ENCODE measurements at regions not wholly inside any gene's neighbourhood (a gene's known extent, or its start where the extent isn't known, plus 50 kb on each side); places are given as distances from the start of the nearest gene placed in this dataset.

- no peak overlapping the region for H3K4me3 ChIP-seq (ENCODE audit: low read length)
- TF ChIP-seq CTCF (conservative IDR thresholded peaks at IDR 0.05; ENCODE audit: low read depth, low read length): no peak
- DNase-seq (ENCODE audit: low read depth): no peak
Observed at GRCh38 chr7:17152721-17153120, 145.7 kb upstream of the AHR start.

GRCh38 chr7:17153536-17153935, 144.9 kb upstream of the AHR start:
- no peak for DNase-seq (ENCODE audit: low read depth)
- TF ChIP-seq CTCF (conservative IDR thresholded peaks at IDR 0.05; ENCODE audit: low read depth, low read length): no peak
- no peak overlapping the region for H3K4me3 ChIP-seq (ENCODE audit: low read length)

- DNase-seq (ENCODE audit: low read depth): no peak
- TF ChIP-seq CTCF (conservative IDR thresholded peaks at IDR 0.05; ENCODE audit: low read depth, low read length): no peak
- H3K4me3 ChIP-seq (ENCODE audit: low read length): no peak overlapping the region
Observed at GRCh38 chr7:17155529-17155928, 142.9 kb upstream of the AHR start.

- no peak overlapping the region for H3K4me3 ChIP-seq (ENCODE audit: low read length)
- no peak for TF ChIP-seq CTCF (conservative IDR thresholded peaks at IDR 0.05; ENCODE audit: low read depth, low read length)
- DNase-seq (ENCODE audit: low read depth): no peak
Observed at GRCh38 chr7:17158261-17158660, 140.2 kb upstream of the AHR start.

GRCh38 chr7:17159500-17160037, 138.9 kb upstream of the AHR start:
- no peak for DNase-seq (ENCODE audit: low read depth)
- no peak overlapping the region for H3K4me3 ChIP-seq (ENCODE audit: low read length)
- no peak for TF ChIP-seq CTCF (conservative IDR thresholded peaks at IDR 0.05; ENCODE audit: low read depth, low read length)

- H3K4me3 ChIP-seq (ENCODE audit: low read length): no peak overlapping the region
- no peak for DNase-seq (ENCODE audit: low read depth)
- TF ChIP-seq CTCF (conservative IDR thresholded peaks at IDR 0.05; ENCODE audit: low read depth, low read length): no peak
Observed at GRCh38 chr7:17166824-17167379, 131.6 kb upstream of the AHR start.

GRCh38 chr7:17168416-17168815, 130.0 kb upstream of the AHR start:
- no peak for TF ChIP-seq CTCF (conservative IDR thresholded peaks at IDR 0.05; ENCODE audit: low read depth, low read length)
- H3K4me3 ChIP-seq (ENCODE audit: low read length): no peak overlapping the region
- no peak for DNase-seq (ENCODE audit: low read depth)

All from retinal pigment epithelial cell (primary cell).